ENCODE measurements at regions not wholly inside any gene's neighbourhood (a gene's known extent, or its start where the extent isn't known, plus 50 kb on each side); places are given as distances from the start of the nearest gene placed in this dataset.

DNA sequence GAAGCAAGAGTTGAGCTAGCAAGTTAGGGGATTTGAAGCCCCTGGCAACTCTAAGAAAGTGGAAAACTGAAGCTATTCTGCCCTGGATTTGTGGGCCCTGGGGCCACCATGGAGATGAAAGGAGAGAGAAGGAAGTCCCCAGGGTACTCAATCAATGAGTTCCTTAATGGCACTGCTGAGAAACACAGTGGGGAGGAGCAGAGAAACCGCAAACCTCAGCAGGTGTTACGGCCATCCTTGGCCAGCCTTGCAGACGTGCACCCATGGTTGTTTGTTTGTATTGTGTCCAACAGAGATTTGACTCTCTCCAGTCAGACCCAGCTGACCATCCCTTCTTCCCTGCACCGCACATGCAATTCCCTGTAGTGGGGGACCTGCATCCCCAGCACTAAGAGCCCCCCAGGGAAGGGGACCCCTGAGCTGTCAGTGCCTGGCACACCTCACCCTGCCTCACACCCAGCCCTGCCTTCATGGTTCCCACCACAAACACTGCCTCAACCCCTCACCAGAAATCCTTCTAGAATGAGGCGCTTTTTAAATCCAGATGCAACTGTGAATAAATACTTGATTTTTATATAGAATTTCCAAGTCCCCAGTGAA lies 255.3 kb downstream of the SH3BP4 start:
- in situ Hi-C loops (cut with MboI; ENCODE audit: low pct_unique_long_range_greater_than_20kb, low sequenced_read_pairs, unreplicated experiment), result no loop called here
- DNase-seq (ENCODE audit: low spot score), result no peak
- TF ChIP-seq, protein P1, sequence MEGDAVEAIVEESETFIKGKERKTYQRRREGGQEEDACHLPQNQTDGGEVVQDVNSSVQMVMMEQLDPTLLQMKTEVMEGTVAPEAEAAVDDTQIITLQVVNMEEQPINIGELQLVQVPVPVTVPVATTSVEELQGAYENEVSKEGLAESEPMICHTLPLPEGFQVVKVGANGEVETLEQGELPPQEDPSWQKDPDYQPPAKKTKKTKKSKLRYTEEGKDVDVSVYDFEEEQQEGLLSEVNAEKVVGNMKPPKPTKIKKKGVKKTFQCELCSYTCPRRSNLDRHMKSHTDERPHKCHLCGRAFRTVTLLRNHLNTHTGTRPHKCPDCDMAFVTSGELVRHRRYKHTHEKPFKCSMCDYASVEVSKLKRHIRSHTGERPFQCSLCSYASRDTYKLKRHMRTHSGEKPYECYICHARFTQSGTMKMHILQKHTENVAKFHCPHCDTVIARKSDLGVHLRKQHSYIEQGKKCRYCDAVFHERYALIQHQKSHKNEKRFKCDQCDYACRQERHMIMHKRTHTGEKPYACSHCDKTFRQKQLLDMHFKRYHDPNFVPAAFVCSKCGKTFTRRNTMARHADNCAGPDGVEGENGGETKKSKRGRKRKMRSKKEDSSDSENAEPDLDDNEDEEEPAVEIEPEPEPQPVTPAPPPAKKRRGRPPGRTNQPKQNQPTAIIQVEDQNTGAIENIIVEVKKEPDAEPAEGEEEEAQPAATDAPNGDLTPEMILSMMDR (IDR thresholded peaks at IDR 0.05; ENCODE audit: extremely low read depth, insufficient read depth, missing control alignments), result no peak

DNA sequence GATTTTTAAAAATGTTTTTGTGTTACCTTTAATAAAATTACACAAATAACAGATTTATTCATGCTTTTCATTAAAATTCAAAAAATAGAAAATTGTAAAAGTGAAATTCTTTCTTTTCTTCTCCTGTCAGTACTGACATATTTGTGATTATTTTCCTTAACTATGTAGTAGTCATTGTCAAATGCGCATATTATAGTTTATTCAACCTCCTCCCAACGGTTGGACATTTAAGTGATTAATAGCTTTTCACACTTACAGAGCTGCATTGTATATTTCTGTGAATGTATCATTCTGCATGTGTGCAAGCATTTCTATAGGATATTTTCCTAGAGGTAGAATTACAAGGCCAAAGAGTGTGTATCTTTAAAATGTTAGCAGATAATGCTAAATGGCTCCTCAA lies 259.2 kb downstream of the SH3BP4 start:
- in situ Hi-C loops (cut with MboI; ENCODE audit: low pct_unique_long_range_greater_than_20kb, low sequenced_read_pairs, unreplicated experiment), result no loop called here

DNA sequence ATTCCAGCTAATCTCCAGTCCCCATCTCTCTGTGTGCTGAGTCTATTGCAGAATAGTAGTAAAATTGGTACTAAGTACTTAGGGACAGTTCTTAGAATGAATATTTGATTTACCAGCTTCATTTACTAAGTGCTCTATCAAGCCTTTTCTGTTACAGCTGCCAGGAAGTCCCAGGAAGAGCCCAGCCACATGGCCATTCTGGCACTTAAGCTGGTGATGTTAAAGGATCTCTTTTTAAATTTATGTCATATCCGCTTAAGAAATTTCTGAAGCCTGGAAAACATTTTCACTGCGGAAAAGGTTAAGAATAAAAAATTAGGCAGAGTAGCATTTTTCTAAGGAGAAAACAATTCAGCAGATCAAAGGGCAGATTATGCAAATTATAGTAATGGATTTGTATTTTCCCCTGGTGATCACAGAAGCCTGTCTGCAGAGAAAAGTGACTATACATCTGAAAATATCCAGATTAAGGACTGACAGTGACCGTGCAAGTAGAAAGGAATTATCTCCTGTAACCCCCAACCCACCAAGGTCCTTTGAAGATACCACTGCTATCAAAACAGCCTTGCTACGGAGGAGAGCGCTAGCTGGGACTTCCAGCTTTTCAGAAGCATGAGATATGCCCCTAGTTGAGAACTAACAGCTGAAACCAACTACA lies 260.8 kb downstream of the SH3BP4 start:
- in situ Hi-C loops (cut with MboI; ENCODE audit: low pct_unique_long_range_greater_than_20kb, low sequenced_read_pairs, unreplicated experiment), result no loop called here
- TF ChIP-seq, protein P1 (IDR thresholded peaks at IDR 0.05; ENCODE audit: extremely low read depth, insufficient read depth, missing control alignments), result no peak
- DNase-seq (ENCODE audit: low spot score), result no peak

More for the DNA sequence above, 259.2 kb downstream of the SH3BP4 start:
- TF ChIP-seq, protein P1 (IDR thresholded peaks at IDR 0.05; ENCODE audit: extremely low read depth, insufficient read depth, missing control alignments), result no peak
- no peak for DNase-seq (ENCODE audit: low spot score)

DNA sequence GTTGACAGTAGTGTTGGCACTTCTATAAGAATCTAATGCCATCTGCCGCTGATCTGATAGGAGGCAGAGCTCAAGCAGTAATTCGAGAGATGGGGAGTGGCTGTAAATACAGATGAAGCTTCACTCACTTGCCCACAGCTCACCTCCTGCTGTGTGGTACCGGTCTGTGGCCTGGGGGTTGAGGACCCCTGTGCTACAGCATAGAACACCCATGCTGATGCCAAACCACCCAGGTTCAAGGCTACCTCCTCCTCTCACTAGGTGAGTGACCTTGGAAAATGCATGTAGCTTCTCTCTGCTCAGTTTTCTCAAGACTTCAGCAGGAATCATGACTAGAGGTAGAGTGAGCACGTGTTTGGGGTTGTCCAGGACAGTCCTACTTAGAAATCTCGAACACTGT lies 263.4 kb downstream of the SH3BP4 start:
- in situ Hi-C loops (cut with MboI; ENCODE audit: low pct_unique_long_range_greater_than_20kb, low sequenced_read_pairs, unreplicated experiment), result no loop called here
- no peak for DNase-seq (ENCODE audit: low spot score)
- TF ChIP-seq, protein P1 (IDR thresholded peaks at IDR 0.05; ENCODE audit: extremely low read depth, insufficient read depth, missing control alignments), result no peak

DNA sequence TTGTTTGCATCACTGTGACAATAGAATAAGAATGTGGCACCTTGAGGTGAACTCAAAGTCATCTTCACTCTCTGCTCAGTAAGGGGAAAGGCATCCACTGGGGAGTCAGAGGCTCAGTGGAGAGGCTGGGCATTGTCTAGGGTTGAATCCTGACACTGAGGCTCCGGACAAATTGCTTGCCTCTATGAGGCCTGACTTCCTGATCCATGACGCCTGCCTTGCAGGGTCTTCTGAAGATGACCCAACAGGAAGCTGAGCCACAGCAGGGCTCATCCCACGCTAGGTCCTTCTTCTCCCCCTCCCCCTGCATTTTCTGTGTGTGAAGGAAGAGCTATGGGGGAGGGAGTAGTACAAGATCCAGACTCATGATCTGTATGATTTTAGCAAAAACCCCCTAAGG lies 265.1 kb downstream of the SH3BP4 start:
- in situ Hi-C loops (cut with MboI; ENCODE audit: low pct_unique_long_range_greater_than_20kb, low sequenced_read_pairs, unreplicated experiment), result no loop called here

DNA sequence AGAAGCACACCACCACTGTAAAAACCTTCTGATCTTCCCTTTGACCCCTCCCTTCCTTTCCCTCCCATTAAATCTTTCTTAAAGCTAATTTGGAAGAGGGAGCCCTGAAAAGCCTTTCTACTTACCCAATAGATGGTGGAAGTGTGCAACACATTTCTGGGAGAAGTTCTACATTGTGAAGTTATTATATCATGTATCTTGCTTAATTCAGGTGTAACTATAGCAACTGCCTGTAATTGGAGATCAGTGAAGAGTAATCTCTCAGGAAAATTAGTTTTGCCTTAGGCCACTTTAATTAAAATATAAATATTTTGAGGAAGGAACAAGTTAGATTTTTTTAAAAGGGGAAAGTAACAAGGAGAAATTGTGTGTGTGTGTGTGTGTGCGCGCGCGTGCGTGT lies 266.0 kb downstream of the SH3BP4 start:
- in situ Hi-C loops (cut with MboI; ENCODE audit: low pct_unique_long_range_greater_than_20kb, low sequenced_read_pairs, unreplicated experiment), result no loop called here
- TF ChIP-seq, protein P1 (IDR thresholded peaks at IDR 0.05; ENCODE audit: extremely low read depth, insufficient read depth, missing control alignments), result no peak
- no peak for DNase-seq (ENCODE audit: low spot score)

More for the DNA sequence above, 265.1 kb downstream of the SH3BP4 start:
- DNase-seq (ENCODE audit: low spot score), result no peak
- TF ChIP-seq, protein P1 (IDR thresholded peaks at IDR 0.05; ENCODE audit: extremely low read depth, insufficient read depth, missing control alignments), result no peak

Measured in GM13977 (cell line).